PC-3 (cell line): ENCODE measurements at regions not wholly inside any gene's neighbourhood (a gene's known extent, or its start where the extent isn't known, plus 50 kb on each side); places are given as distances from the start of the nearest gene placed in this dataset.

ENCODE experiments used
- CTCF ChIP-seq: fragments of 300-600 bp; sonication (generic); conservative IDR thresholded peaks from 2 replicates; pipeline ENCODE4 v1.5.1; 2017; ENCODE audit warnings: antibody characterized with exemption, low read depth, mild to moderate bottlenecking, low read length
- EZH2 ChIP-seq: fragments of 300-600 bp; sonication (generic); IDR thresholded peaks from one replicate; pipeline ENCODE4 v1.6.1; 2017; ENCODE audit warnings: antibody characterized with exemption, mild to moderate bottlenecking, low read length; ENCODE audit not compliant: unreplicated experiment
- EZH2phosphoT487 ChIP-seq: fragments of 300-600 bp; sonication (generic); IDR thresholded peaks from 2 replicates; pipeline ENCODE4 v1.6.1; 2018; ENCODE audit warnings: mild to moderate bottlenecking, antibody characterized with exemption, low read length, borderline replicate concordance

DNA sequence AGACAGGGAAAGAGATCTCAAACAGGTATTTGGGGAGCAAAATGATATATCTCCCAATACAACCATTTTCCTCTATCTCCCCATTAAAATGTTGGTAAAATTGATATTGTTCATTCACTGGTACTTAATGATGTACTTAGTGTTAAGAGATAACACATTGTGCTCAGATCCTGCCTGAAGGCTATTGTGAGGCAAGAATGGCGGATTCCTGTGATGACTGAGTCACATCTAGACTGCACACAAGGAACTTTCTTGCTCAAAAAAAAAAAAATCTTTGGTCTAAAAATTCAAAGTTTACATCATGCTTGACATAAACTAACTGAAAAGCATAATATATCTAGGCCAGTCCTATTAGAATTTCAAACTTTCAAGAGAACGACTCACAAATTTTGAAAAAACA is 171.1 kb upstream of the TTC14 start:
- no peak for TF ChIP-seq EZH2
- no peak for TF ChIP-seq CTCF
- no peak for TF ChIP-seq EZH2phosphoT487
